B cell (primary cell): ENCODE measurements at regions not wholly inside any gene's neighbourhood (a gene's known extent, or its start where the extent isn't known, plus 50 kb on each side); places are given as distances from the start of the nearest gene placed in this dataset.

Experiments used
- ATAC-seq: fragments of 200-7000 bp; cut with Tn5 transposase; one replicate; pipeline ENCODE4 v1.10.0; 2021; ENCODE audit warnings: low read depth, mild to moderate bottlenecking, moderate number of reproducible peaks, moderate library complexity
- CTCF ChIA-PET: fragments of 350-600 bp; sonication (Branson Sonifier 250); formaldehyde crosslinking; loops from one replicate; lab custom pipeline; 2021; ENCODE audit warnings: antibody characterized with exemption, inconsistent platforms; lab: Charles Lee
- POLR2A ChIA-PET: fragments of 350-600 bp; sonication (Branson Sonifier 250); formaldehyde crosslinking; loops from one replicate; lab custom pipeline; 2021; ENCODE audit warnings: antibody characterized with exemption; lab: Charles Lee
- DNase-seq: peaks from one replicate; pipeline ENCODE4 v3.0.0; 2013
- H2AFZ ChIP-seq: 2 replicates; pipeline ENCODE4 v1.6.1; 2012; ENCODE audit warnings: mild to moderate bottlenecking, low read depth, low read length; ENCODE audit not compliant: insufficient read depth, poor library complexity, severe bottlenecking
- H3K27ac ChIP-seq, 2 donors: 1 replicate in 1 of 2; 2 replicates in 1 of 2; pipeline ENCODE4 v1.5.1; 2012 to 2013; ENCODE audit warnings: low read length in 2 of 2, mild to moderate bottlenecking in 2 of 2, moderate library complexity in 1 of 2
- H3K27me3 ChIP-seq, 4 experiments: fragments of 200-600 bp in 1 of 4; sonication (generic) in 1 of 4; replicated peaks in 1 of 4; 1 replicate in 2 of 4; 2 replicates in 2 of 4; pipeline versions ENCODE4 v1.6.1 to v1.7.0; 2013 to 2016; ENCODE audit warnings: low read length in 3 of 4, mild to moderate bottlenecking in 2 of 4, mixed read lengths in 1 of 4, moderate library complexity in 1 of 4; ENCODE audit not compliant: insufficient read depth in 4 of 4, control insufficient read depth in 3 of 4; ENCODE audit errors: control extremely low read depth in 1 of 4
- H3K36me3 ChIP-seq, 2 experiments: replicated peaks in 1 of 2; 1 replicate in 1 of 2; 2 replicates in 1 of 2; pipeline versions ENCODE4 v1.6.1 to v1.7.1; 2013; ENCODE audit warnings: low read length in 1 of 2; ENCODE audit not compliant: insufficient read depth in 2 of 2, control insufficient read depth in 1 of 2; ENCODE audit errors: control extremely low read depth in 1 of 2, extremely low read depth in 1 of 2
- H3K4me1 ChIP-seq, 2 donors: fragments of 200-600 bp in 1 of 2; sonication (generic) in 1 of 2; 1 replicate in 1 of 2; 2 replicates in 1 of 2; pipeline versions ENCODE4 v1.5.1 to v1.6.1; 2013 to 2017; ENCODE audit warnings: low read length in 2 of 2; ENCODE audit not compliant: control insufficient read depth in 2 of 2, insufficient read depth in 2 of 2
- H3K4me2 ChIP-seq: replicated peaks from 2 replicates; pipeline ENCODE3; 2012; ENCODE audit warnings: mild to moderate bottlenecking, low read depth, low read length; ENCODE audit not compliant: poor library complexity, severe bottlenecking
- H3K4me3 ChIP-seq, 5 experiments: fragments of 200-600 bp in 1 of 5; sonication (generic) in 1 of 5; 1 replicate in 3 of 5; 2 replicates in 2 of 5; pipeline versions ENCODE4 v1.5.1 to v1.7.0; 2011 to 2016; ENCODE audit warnings: low read length in 4 of 5, mild to moderate bottlenecking in 4 of 5, low read depth in 2 of 5, control low read depth in 1 of 5, moderate library complexity in 1 of 5; ENCODE audit not compliant: insufficient read depth in 1 of 5; ENCODE audit errors: control extremely low read depth in 1 of 5, extremely low read depth in 1 of 5
- H3K79me2 ChIP-seq: fragments of 200-600 bp; sonication (generic); one replicate; pipeline ENCODE4 v1.6.0; 2016; ENCODE audit warnings: low read length; ENCODE audit not compliant: control insufficient read depth, insufficient read depth
- H3K9ac ChIP-seq: fragments of 200-600 bp; sonication (generic); 2 replicates; pipeline ENCODE4 v1.6.1; 2017; ENCODE audit warnings: mild to moderate bottlenecking, low read length, moderate library complexity
- H3K9me3 ChIP-seq, 3 donors: one replicate each; pipeline versions ENCODE4 v1.6.1 to v1.7.1; 2013; ENCODE audit warnings: low read length in 2 of 3; ENCODE audit not compliant: control insufficient read depth in 2 of 3, insufficient read depth in 1 of 3; ENCODE audit errors: control extremely low read depth in 1 of 3
- H4K20me1 ChIP-seq: 2 replicates; pipeline ENCODE4 v1.6.0; 2012; ENCODE audit warnings: mild to moderate bottlenecking, low read length; ENCODE audit not compliant: insufficient read depth, control insufficient read depth, poor library complexity, severe bottlenecking
- H3K27ac Mint-ChIP-seq: one replicate; pipeline ENCODE4 v1.8.0; 2021; ENCODE audit warnings: mixed read lengths
- H3K27me3 Mint-ChIP-seq: one replicate; pipeline ENCODE4 v1.8.0; 2021; ENCODE audit warnings: mixed read lengths
- H3K4me1 Mint-ChIP-seq: one replicate; pipeline ENCODE4 v1.8.0; 2021; ENCODE audit warnings: mixed read lengths
- H3K4me3 Mint-ChIP-seq: one replicate; pipeline ENCODE4 v1.8.0; 2021; ENCODE audit warnings: mixed read lengths
- H3K9me3 Mint-ChIP-seq: one replicate; pipeline ENCODE4 v1.8.0; 2022; ENCODE audit warnings: mixed read lengths; ENCODE audit not compliant: insufficient read depth
- CTCF ChIP-seq: fragments of 200-600 bp; IDR thresholded peaks from one replicate; pipeline ENCODE4 v1.8.0; 2022; ENCODE audit warnings: antibody characterized with exemption, mild to moderate bottlenecking
- EZH2 ChIP-seq: IDR thresholded peaks from 2 replicates; pipeline ENCODE4 v1.6.1; 2012; ENCODE audit warnings: borderline replicate concordance, low read depth, mild to moderate bottlenecking, moderate library complexity, low read length; ENCODE audit not compliant: insufficient read depth, poor library complexity, severe bottlenecking
- WGBS: methylation state at CpG from one replicate; pipeline ENCODE4 v1.1.5; 2013; ENCODE audit warnings: missing lambda C conversion rate; ENCODE audit not compliant: insufficient coverage; 5-methylcytosine and 5-hydroxymethylcytosine counted together
- intact Hi-C: fragments of 100-400 bp; cut with micrococcal nuclease; formaldehyde crosslinking; loops from one replicate; pipeline ENCODE4 v1.10.0; 2022

- H3K4me2 ChIP-seq = no peak overlapping the region
- no peak overlapping the region for H3K9ac ChIP-seq
- H3K4me3 ChIP-seq = no peak overlapping the region
- H3K4me1 ChIP-seq = no peaks in the 10 kb centered on the region
- H3K27ac Mint-ChIP-seq = no peak overlapping the region
- H3K79me2 ChIP-seq = no peaks in the 10 kb centered on the region
- intact Hi-C loops = loop anchor here (5.0 kb wide), 1 partner anchor 37 kb away; no protein-coding TSS in a partner anchor
- CTCF ChIA-PET = no interaction called here
- H3K27ac ChIP-seq = no peak overlapping the region
- no peaks in the 10 kb centered on the region for H3K27me3 ChIP-seq
- no peak overlapping the region for H2AFZ ChIP-seq
- H3K27me3 Mint-ChIP-seq = no peaks in the 10 kb centered on the region
- no peaks in the 10 kb centered on the region for H3K36me3 ChIP-seq
- POLR2A ChIA-PET = no interaction called here
- no peaks in the 10 kb centered on the region for H4K20me1 ChIP-seq
- peaks cover 19% of the 10 kb centered on the region for H3K4me1 Mint-ChIP-seq
- no CpG with 5 or more reads among the region's 2 CpGs for WGBS
- peaks cover 4% of the 10 kb centered on the region for H3K9me3 Mint-ChIP-seq
- TF ChIP-seq EZH2 (no peak), CTCF (no peak)
- ATAC-seq = no peak
- H3K4me3 Mint-ChIP-seq = no peak overlapping the region
- no peak for DNase-seq
- H3K9me3 ChIP-seq = peaks cover 0 to 2% (median 0%) of the 10 kb centered on the region in 3 donors
Observed at GRCh38 chr12:92248977-92249376, 103.3 kb upstream of the BTG1 start.

GRCh38 chr12:92244036-92244435, 98.4 kb upstream of the BTG1 start:
- ChIA-PET CTCF (interaction anchor here (0.7 to 1.4 kb wide), 3 partner anchors 40 to 95 kb away, joined by 3 read pairs; no protein-coding TSS in a partner anchor), POLR2A (no interaction called here)
- Histone ChIP-seq H3K27me3 (no peaks in the 10 kb centered on the region), H3K4me3 (no peak overlapping the region), H4K20me1 (no peaks in the 10 kb centered on the region), H3K9me3 (peaks cover 0 to 2% (median 0%) of the 10 kb centered on the region in 3 donors), H2AFZ (no peak overlapping the region), H3K79me2 (no peaks in the 10 kb centered on the region), H3K9ac (no peak overlapping the region), H3K27ac (no peak overlapping the region), H3K36me3 (no peaks in the 10 kb centered on the region), H3K4me1 (no peaks in the 10 kb centered on the region), H3K4me2 (no peak overlapping the region)
- peaks cover 3% of the 10 kb centered on the region for H3K9me3 Mint-ChIP-seq
- intact Hi-C loops = no loop called here
- ATAC-seq = no peak
- no peaks in the 10 kb centered on the region for H3K27me3 Mint-ChIP-seq
- 100% methylated on average over 1 of the region's 3 CpGs for WGBS
- H3K4me1 Mint-ChIP-seq = peaks cover 4% of the 10 kb centered on the region
- no peak for TF ChIP-seq CTCF
- TF ChIP-seq EZH2 = no peak
- H3K27ac Mint-ChIP-seq = no peak overlapping the region
- H3K4me3 Mint-ChIP-seq = no peak overlapping the region
- DNase-seq = no peak
